SK-N-SH treated with all-trans-retinoic acid at 6 μM for 48 hours (cell line): ENCODE measurements at regions not wholly inside any gene's neighbourhood (a gene's known extent, or its start where the extent isn't known, plus 50 kb on each side); places are given as distances from the start of the nearest gene placed in this dataset.

ENCODE experiments used
- ATAC-seq: fragments of 200-7000 bp; cut with Tn5 transposase; 3 replicates; pipeline ENCODE4 v1.9.1; 2020; ENCODE audit warnings: mild to moderate bottlenecking, moderate library complexity
- ARNTL ChIP-seq: fragments of 450-650 bp; formaldehyde crosslinking; IDR thresholded peaks from 2 replicates; pipeline ENCODE4 v1.5.0; 2020; ENCODE audit warnings: low read depth, mild to moderate bottlenecking, moderate library complexity, borderline replicate concordance
- BACH2 ChIP-seq: fragments of 250-450 bp; sonication (Bioruptor Pico); IDR thresholded peaks from 2 replicates; pipeline ENCODE4 v1.9.0; 2021; ENCODE audit warnings: mild to moderate bottlenecking, borderline replicate concordance
- CSDC2 ChIP-seq: fragments of 250-450 bp; sonication (Bioruptor Pico); IDR thresholded peaks from 2 replicates; pipeline ENCODE4 v1.5.0; 2020; ENCODE audit warnings: mild to moderate bottlenecking, moderate library complexity
- ESRRG ChIP-seq: fragments of 250-450 bp; sonication (Bioruptor Pico); IDR thresholded peaks from 2 replicates; pipeline ENCODE4 v1.6.1; 2021; ENCODE audit warnings: mild to moderate bottlenecking
- GLIS3 ChIP-seq: fragments of 250-450 bp; sonication (Bioruptor Pico); IDR thresholded peaks from 2 replicates; pipeline ENCODE4 v1.5.0; 2020; ENCODE audit warnings: mild to moderate bottlenecking, moderate library complexity
- ISL1 ChIP-seq: fragments of 250-450 bp; sonication (Bioruptor Pico); IDR thresholded peaks from 2 replicates; pipeline ENCODE4 v2.1.2; 2022; ENCODE audit warnings: mild to moderate bottlenecking, moderate library complexity
- OSR1 ChIP-seq: fragments of 250-450 bp; sonication (Bioruptor Pico); IDR thresholded peaks from 2 replicates; pipeline ENCODE4 v1.8.0; 2022; ENCODE audit warnings: moderate library complexity, mild to moderate bottlenecking, inconsistent platforms
- PPARA ChIP-seq: fragments of 250-450 bp; sonication (Bioruptor Pico); IDR thresholded peaks from 2 replicates; pipeline ENCODE4 v1.5.0; 2020; ENCODE audit warnings: mild to moderate bottlenecking, borderline replicate concordance
- SNAI2 ChIP-seq: fragments of 250-450 bp; sonication (Bioruptor Pico); IDR thresholded peaks from 2 replicates; pipeline ENCODE4 v1.5.0; 2020; ENCODE audit warnings: mild to moderate bottlenecking, moderate library complexity
- TCF4 ChIP-seq: fragments of 250-450 bp; sonication (Bioruptor Pico); IDR thresholded peaks from 2 replicates; pipeline ENCODE4 v1.8.0; 2021; ENCODE audit warnings: mild to moderate bottlenecking, moderate library complexity, borderline replicate concordance
- TOX ChIP-seq: fragments of 250-450 bp; sonication (Bioruptor Pico); IDR thresholded peaks from 2 replicates; pipeline ENCODE4 v1.8.0; 2021; ENCODE audit warnings: mild to moderate bottlenecking, moderate library complexity, borderline replicate concordance
- ZC3H10 ChIP-seq: fragments of 250-450 bp; sonication (Bioruptor Pico); IDR thresholded peaks from 2 replicates; pipeline ENCODE4 v1.5.1; 2021; ENCODE audit warnings: mild to moderate bottlenecking, moderate library complexity
- ZFP3 ChIP-seq: fragments of 250-450 bp; sonication (Bioruptor Pico); IDR thresholded peaks from 2 replicates; pipeline ENCODE4 v1.5.0; 2020; ENCODE audit warnings: mild to moderate bottlenecking, moderate library complexity
- ZFP30 ChIP-seq: fragments of 450-650 bp; formaldehyde crosslinking; IDR thresholded peaks from 2 replicates; pipeline ENCODE4 v1.5.0; 2022; ENCODE audit warnings: mild to moderate bottlenecking, moderate library complexity
- ZNF565 ChIP-seq: fragments of 450-650 bp; formaldehyde crosslinking; conservative IDR thresholded peaks from 2 replicates; pipeline ENCODE4 v1.5.0; 2020; ENCODE audit warnings: low read depth, mild to moderate bottlenecking, moderate library complexity
- ZNF70 ChIP-seq: fragments of 450-650 bp; formaldehyde crosslinking; IDR thresholded peaks from 2 replicates; pipeline ENCODE4 v1.5.0; 2020; ENCODE audit warnings: mild to moderate bottlenecking, moderate library complexity
- TF ChIP-seq, protein P1 (sequence below): fragments of 250-450 bp; sonication (Bioruptor Pico); IDR thresholded peaks from 2 replicates; pipeline ENCODE4 v1.8.0; 2021; ENCODE audit warnings: low read depth, mild to moderate bottlenecking, moderate library complexity, borderline replicate concordance
- TF ChIP-seq, protein P2 (sequence below): fragments of 250-450 bp; sonication (Bioruptor Pico); IDR thresholded peaks from 2 replicates; pipeline ENCODE4 v1.5.1; 2020; ENCODE audit warnings: low read depth, mild to moderate bottlenecking, moderate library complexity
- TF ChIP-seq, protein P3 (sequence below): fragments of 250-450 bp; sonication (Bioruptor Pico); IDR thresholded peaks from 2 replicates; pipeline ENCODE4 v1.5.0; 2020; ENCODE audit warnings: mild to moderate bottlenecking, moderate library complexity

DNA sequence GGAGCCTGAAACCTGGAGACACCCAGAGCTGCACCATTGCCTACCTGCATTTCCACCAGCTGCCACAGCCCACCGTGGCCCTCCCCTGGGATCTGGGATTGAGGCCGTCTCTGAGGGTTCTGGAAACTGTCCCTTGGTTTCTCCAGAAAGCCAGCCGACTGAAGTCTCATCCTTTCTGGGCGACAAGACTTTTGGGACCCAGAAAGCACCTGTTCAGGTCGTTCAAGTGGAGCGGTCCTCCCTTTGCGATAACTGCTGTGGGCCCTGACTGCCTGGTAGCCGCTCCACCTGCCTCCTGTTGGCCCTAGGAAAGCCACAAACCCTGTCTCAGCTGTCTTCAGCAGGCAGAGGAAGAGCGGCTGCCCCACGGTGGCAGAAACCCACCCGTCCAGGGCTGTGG lies 346.0 kb upstream of the MKI67 start:
- no peak for ATAC-seq
- TF ChIP-seq GLIS3, result no peak
- TF ChIP-seq PPARA (CRISPR knock-in tag), result no peak
- TF ChIP-seq, protein P1, sequence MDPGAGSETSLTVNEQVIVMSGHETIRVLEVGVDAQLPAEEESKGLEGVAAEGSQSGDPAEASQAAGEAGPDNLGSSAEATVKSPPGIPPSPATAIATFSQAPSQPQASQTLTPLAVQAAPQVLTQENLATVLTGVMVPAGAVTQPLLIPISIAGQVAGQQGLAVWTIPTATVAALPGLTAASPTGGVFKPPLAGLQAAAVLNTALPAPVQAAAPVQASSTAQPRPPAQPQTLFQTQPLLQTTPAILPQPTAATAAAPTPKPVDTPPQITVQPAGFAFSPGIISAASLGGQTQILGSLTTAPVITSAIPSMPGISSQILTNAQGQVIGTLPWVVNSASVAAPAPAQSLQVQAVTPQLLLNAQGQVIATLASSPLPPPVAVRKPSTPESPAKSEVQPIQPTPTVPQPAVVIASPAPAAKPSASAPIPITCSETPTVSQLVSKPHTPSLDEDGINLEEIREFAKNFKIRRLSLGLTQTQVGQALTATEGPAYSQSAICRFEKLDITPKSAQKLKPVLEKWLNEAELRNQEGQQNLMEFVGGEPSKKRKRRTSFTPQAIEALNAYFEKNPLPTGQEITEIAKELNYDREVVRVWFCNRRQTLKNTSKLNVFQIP (CRISPR knock-in tag), result no peak
- TF ChIP-seq ARNTL (CRISPR knock-in tag), result no peak
- no peak for TF ChIP-seq BACH2 (CRISPR knock-in tag)
- TF ChIP-seq ESRRG (CRISPR knock-in tag), result no peak
- TF ChIP-seq, protein P2, sequence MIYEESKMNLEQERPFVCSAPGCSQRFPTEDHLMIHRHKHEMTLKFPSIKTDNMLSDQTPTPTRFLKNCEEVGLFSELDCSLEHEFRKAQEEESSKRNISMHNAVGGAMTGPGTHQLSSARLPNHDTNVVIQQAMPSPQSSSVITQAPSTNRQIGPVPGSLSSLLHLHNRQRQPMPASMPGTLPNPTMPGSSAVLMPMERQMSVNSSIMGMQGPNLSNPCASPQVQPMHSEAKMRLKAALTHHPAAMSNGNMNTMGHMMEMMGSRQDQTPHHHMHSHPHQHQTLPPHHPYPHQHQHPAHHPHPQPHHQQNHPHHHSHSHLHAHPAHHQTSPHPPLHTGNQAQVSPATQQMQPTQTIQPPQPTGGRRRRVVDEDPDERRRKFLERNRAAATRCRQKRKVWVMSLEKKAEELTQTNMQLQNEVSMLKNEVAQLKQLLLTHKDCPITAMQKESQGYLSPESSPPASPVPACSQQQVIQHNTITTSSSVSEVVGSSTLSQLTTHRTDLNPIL (CRISPR knock-in tag), result no peak
- no peak for TF ChIP-seq SNAI2
- TF ChIP-seq ZFP30 (CRISPR knock-in tag), result no peak
- no peak for TF ChIP-seq OSR1 (CRISPR knock-in tag)
- TF ChIP-seq TCF4 (CRISPR knock-in tag), result no peak

DNA sequence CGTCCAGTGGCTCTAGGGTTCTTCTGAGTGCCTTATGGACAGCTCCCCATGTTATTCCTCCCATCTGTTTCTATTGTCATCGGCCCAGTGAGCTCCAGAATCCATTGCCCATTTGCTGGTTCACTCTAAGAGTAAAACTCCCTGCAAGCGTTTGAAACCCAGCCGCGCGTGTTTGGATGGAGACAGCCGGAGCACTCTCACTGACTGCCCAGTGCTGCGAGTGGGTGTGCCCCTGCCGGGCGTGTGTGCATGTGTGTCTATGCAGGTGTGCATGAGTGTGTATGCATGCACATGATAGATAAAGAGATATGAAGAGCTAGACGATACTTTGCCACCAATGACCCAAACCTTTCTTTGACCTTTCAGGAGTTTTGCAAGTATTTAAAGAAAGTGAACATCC lies 347.2 kb upstream of the MKI67 start:
- TF ChIP-seq ESRRG (CRISPR knock-in tag) (no peak), TCF4 (CRISPR knock-in tag) (no peak), SNAI2 (no peak), PPARA (CRISPR knock-in tag) (no peak), ZNF70 (CRISPR knock-in tag) (no peak), ZNF565 (CRISPR knock-in tag) (no peak), OSR1 (CRISPR knock-in tag) (no peak), CSDC2 (CRISPR knock-in tag) (no peak), ZFP30 (CRISPR knock-in tag) (no peak), ZFP3 (CRISPR knock-in tag) (no peak), ZC3H10 (CRISPR knock-in tag) (no peak), ISL1 (no peak)
- TF ChIP-seq, protein P2 (CRISPR knock-in tag), result no peak
- TF ChIP-seq, protein P3, sequence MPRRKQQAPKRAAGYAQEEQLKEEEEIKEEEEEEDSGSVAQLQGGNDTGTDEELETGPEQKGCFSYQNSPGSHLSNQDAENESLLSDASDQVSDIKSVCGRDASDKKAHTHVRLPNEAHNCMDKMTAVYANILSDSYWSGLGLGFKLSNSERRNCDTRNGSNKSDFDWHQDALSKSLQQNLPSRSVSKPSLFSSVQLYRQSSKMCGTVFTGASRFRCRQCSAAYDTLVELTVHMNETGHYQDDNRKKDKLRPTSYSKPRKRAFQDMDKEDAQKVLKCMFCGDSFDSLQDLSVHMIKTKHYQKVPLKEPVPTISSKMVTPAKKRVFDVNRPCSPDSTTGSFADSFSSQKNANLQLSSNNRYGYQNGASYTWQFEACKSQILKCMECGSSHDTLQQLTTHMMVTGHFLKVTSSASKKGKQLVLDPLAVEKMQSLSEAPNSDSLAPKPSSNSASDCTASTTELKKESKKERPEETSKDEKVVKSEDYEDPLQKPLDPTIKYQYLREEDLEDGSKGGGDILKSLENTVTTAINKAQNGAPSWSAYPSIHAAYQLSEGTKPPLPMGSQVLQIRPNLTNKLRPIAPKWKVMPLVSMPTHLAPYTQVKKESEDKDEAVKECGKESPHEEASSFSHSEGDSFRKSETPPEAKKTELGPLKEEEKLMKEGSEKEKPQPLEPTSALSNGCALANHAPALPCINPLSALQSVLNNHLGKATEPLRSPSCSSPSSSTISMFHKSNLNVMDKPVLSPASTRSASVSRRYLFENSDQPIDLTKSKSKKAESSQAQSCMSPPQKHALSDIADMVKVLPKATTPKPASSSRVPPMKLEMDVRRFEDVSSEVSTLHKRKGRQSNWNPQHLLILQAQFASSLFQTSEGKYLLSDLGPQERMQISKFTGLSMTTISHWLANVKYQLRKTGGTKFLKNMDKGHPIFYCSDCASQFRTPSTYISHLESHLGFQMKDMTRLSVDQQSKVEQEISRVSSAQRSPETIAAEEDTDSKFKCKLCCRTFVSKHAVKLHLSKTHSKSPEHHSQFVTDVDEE (CRISPR knock-in tag), result no peak
- TF ChIP-seq, all 23 proteins: peak for 0
- no peak for ATAC-seq

DNA sequence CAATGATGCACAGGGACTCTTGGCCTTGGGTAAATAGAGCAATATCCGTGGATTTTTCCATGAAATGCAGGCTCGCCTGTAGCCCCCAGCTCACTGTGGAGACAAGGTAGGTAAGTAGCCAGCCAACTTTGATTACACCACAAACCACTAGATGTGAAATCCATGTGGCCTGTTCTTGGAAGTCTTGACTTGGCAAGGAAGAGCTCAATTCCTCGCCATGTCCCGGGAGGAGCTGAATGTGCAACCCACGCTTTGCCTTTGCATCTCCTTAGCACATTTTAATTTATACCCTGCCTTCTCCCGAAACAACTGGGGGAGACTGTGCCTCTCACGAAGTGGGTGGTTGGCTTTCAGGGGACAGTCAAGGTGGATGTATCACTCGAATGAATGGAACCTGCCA lies 347.7 kb upstream of the MKI67 start:
- no peak for ATAC-seq
- TF ChIP-seq GLIS3 (no peak), ZC3H10 (CRISPR knock-in tag) (no peak), TOX (CRISPR knock-in tag) (no peak), PPARA (CRISPR knock-in tag) (no peak), TCF4 (CRISPR knock-in tag) (no peak), ZNF70 (CRISPR knock-in tag) (no peak), ARNTL (CRISPR knock-in tag) (no peak), OSR1 (CRISPR knock-in tag) (no peak)
- TF ChIP-seq, protein P3 (CRISPR knock-in tag), result no peak
